WTC11 (cell line): ENCODE measurements at regions not wholly inside any gene's neighbourhood (a gene's known extent, or its start where the extent isn't known, plus 50 kb on each side); places are given as distances from the start of the nearest gene placed in this dataset.

ENCODE experiments used
- GTF2I ChIP-seq: fragments of 250-450 bp; sonication (Bioruptor Pico); conservative IDR thresholded peaks from 2 replicates; pipeline ENCODE4 v1.4.0; 2021; ENCODE audit warnings: mild to moderate bottlenecking
- ZNF416 ChIP-seq: fragments of 250-450 bp; sonication (Bioruptor Pico); IDR thresholded peaks from 2 replicates; pipeline ENCODE4 v1.9.0; 2021; ENCODE audit warnings: mild to moderate bottlenecking, inconsistent platforms

- TF ChIP-seq ZNF416 (CRISPR knock-in tag) (no peak), GTF2I (CRISPR knock-in tag) (no peak)
Measured at GRCh38 chr4:120198411-120198810, 131.8 kb upstream of the MAD2L1 start.
